ENCODE measurements at regions not wholly inside any gene's neighbourhood (a gene's known extent, or its start where the extent isn't known, plus 50 kb on each side); places are given as distances from the start of the nearest gene placed in this dataset.

- ChIA-PET CTCF (no interaction called here), POLR2A (no interaction called here)
- DNase-seq (no peak), ATAC-seq (ENCODE audit: low read depth) (no peak)
- TF ChIP-seq CTCF (IDR thresholded peaks at IDR 0.05), result no peak
- intact Hi-C loops (cut with micrococcal nuclease), result no loop called here
- no peaks in the 10 kb centered on the region for H3K9me3 Mint-ChIP-seq
- no peak overlapping the region for H3K4me3 Mint-ChIP-seq
- no peak overlapping the region for H3K27ac Mint-ChIP-seq
- no peaks in the 10 kb centered on the region for H3K36me3 Mint-ChIP-seq (ENCODE audit: low read depth)
- peaks cover 2% of the 10 kb centered on the region for H3K27me3 Mint-ChIP-seq
- H3K4me1 Mint-ChIP-seq, result no peaks in the 10 kb centered on the region
These were observed 252.7 kb downstream of the PMP22 start for GRCh38 chr17:15012351-15012980.

- ATAC-seq (ENCODE audit: low read depth) (no peak), DNase-seq (no peak)
- Mint-ChIP-seq H3K9me3 (no peaks in the 10 kb centered on the region), H3K27me3 (peaks cover 2% of the 10 kb centered on the region), H3K36me3 (ENCODE audit: low read depth) (no peaks in the 10 kb centered on the region), H3K4me1 (no peaks in the 10 kb centered on the region), H3K4me3 (no peak overlapping the region), H3K27ac (no peak overlapping the region)
- intact Hi-C loops (cut with micrococcal nuclease), result no loop called here
- no peak for TF ChIP-seq CTCF (IDR thresholded peaks at IDR 0.05)
- CTCF ChIA-PET, result no interaction called here
- POLR2A ChIA-PET, result no interaction called here
These were observed 256.0 kb downstream of the PMP22 start for GRCh38 chr17:15009087-15009486.

GRCh38 chr17:15007147-15007553, 258.0 kb downstream of the PMP22 start:
- H3K4me3 Mint-ChIP-seq, result no peak overlapping the region
- no peaks in the 10 kb centered on the region for H3K4me1 Mint-ChIP-seq
- ATAC-seq (ENCODE audit: low read depth), result no peak
- H3K9me3 Mint-ChIP-seq, result no peaks in the 10 kb centered on the region
- ChIA-PET CTCF (no interaction called here), POLR2A (no interaction called here)
- H3K27ac Mint-ChIP-seq, result no peak overlapping the region
- no peak for TF ChIP-seq CTCF (IDR thresholded peaks at IDR 0.05)
- DNase-seq, result no peak
- no peaks in the 10 kb centered on the region for H3K36me3 Mint-ChIP-seq (ENCODE audit: low read depth)
- H3K27me3 Mint-ChIP-seq, result no peaks in the 10 kb centered on the region
- intact Hi-C loops (cut with micrococcal nuclease), result no loop called here

GRCh38 chr17:15006421-15007128, 258.6 kb downstream of the PMP22 start:
- ChIA-PET POLR2A (no interaction called here), CTCF (no interaction called here)
- Mint-ChIP-seq H3K4me1 (no peaks in the 10 kb centered on the region), H3K4me3 (no peak overlapping the region), H3K9me3 (no peaks in the 10 kb centered on the region), H3K27me3 (no peaks in the 10 kb centered on the region), H3K36me3 (ENCODE audit: low read depth) (no peaks in the 10 kb centered on the region), H3K27ac (no peak overlapping the region)
- DNase-seq, result no peak
- no peak for ATAC-seq (ENCODE audit: low read depth)
- intact Hi-C loops (cut with micrococcal nuclease), result no loop called here
- no peak for TF ChIP-seq CTCF (IDR thresholded peaks at IDR 0.05)

GRCh38 chr17:15000661-15001060, 264.5 kb downstream of the PMP22 start:
- POLR2A ChIA-PET, result no interaction called here
- H3K4me3 Mint-ChIP-seq, result no peak overlapping the region

More at GRCh38 chr17:15000661-15001060, 264.5 kb downstream of the PMP22 start:
- H3K9me3 Mint-ChIP-seq, result no peaks in the 10 kb centered on the region
- ATAC-seq (ENCODE audit: low read depth), result no peak
- no peaks in the 10 kb centered on the region for H3K4me1 Mint-ChIP-seq
- no peak for TF ChIP-seq CTCF (IDR thresholded peaks at IDR 0.05)
- H3K27ac Mint-ChIP-seq, result no peak overlapping the region
- intact Hi-C loops (cut with micrococcal nuclease), result no loop called here
- no peaks in the 10 kb centered on the region for H3K27me3 Mint-ChIP-seq
- no peak for DNase-seq
- CTCF ChIA-PET, result no interaction called here
- H3K36me3 Mint-ChIP-seq (ENCODE audit: low read depth), result no peaks in the 10 kb centered on the region

Measured in activated B cell treated with CpG ODN at 0.5 μM for 24 hours (primary cell).